AG20443 (cell line): ENCODE measurements at regions not wholly inside any gene's neighbourhood (a gene's known extent, or its start where the extent isn't known, plus 50 kb on each side); places are given as distances from the start of the nearest gene placed in this dataset.

Experiments used
- DNase-seq: peaks from one replicate; pipeline ENCODE4 v3.0.0; 2012; ENCODE audit warnings: low spot score, mixed read lengths

DNA sequence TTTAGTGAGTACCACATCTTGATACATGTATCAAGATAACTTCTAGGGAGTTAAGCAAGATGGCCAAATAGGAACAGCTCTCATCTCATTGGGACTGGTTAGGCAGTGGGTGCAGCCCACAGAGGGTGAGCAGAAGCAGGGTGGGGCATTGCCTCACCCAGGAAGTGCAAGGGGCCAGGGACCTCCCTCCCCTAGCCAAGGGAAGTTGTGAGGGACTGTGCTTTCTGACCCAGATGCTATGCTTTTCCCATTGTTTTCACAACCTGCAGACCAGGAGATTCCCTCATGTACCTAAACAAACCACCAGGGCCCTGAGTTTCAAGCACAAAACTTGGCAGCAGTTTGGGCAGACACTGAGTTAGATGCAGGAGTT, 665.0 kb upstream of the CBLB start:
- DNase-seq, result no peak

DNA sequence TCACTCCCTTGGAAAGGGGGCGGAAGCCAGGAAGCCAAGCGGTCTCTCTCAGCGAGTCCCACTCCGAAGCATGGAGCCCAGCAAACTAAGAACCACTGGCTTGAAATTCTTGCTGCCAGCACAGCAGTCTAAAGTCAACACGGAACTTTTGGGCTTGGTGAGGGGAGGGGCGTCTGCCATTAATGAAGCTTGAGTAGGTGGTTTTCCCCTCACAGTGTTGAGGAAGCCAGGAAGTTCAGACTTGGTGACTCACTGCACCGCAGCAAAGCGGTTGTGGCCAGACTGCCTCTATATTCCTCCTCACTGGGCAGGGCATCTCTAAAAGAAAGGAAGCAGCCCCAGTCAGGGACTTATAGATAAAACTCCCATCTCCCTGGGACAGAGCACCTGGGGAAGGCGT, 665.4 kb upstream of the CBLB start:
- DNase-seq, result no peak

DNA sequence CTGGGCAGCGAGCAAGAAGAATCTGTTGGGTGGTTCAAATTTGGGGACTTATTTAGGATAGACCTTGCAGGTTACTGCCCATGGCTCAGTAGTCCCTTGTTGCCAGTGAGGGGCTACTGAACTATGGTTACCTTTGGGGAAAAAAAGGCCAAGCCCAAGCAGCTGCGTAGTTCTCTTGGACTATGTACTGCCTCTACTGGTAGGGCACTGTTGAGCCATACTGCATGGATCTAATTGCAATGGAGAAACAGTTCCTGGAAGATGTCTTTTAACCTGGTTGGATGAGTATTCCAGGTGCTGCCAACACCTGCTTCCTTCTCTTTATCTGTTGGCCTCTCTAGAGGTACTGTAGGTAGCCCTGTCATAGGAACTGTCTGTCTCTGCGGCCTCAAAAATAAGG, 671.9 kb upstream of the CBLB start:
- no peak for DNase-seq

DNA sequence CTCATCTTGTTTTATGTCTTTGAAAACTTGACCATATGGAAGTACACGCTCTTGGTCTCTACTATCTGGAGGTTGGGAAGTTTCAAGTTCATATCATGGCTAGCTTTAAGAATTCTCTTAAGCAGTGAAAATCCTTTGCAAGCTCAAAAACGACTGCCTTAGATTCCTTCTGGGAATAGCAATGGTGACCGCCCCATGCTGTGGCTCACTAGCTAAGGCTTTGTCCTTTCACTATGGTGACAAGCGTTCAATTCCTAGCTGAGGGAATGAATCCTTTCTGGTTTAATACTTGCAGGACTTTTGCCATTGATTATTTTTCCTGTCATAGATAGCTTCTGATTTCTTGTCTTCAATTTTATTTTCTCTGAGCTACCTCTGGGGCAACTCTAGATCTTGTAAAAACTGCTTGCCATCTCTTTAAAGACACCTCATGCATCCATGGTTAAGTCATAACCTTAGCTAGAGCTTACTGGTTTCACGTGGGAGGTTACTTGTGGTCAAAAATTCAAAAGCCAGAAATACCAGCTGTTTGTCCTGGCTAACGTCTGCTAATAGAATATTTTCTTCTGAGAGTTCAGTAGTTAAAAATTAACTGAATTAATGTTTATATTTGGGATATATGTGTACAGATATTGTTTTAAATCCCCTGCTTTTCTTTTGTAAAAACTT, 673.4 kb upstream of the CBLB start:
- peak; percentile 37 for DNase-seq

DNA sequence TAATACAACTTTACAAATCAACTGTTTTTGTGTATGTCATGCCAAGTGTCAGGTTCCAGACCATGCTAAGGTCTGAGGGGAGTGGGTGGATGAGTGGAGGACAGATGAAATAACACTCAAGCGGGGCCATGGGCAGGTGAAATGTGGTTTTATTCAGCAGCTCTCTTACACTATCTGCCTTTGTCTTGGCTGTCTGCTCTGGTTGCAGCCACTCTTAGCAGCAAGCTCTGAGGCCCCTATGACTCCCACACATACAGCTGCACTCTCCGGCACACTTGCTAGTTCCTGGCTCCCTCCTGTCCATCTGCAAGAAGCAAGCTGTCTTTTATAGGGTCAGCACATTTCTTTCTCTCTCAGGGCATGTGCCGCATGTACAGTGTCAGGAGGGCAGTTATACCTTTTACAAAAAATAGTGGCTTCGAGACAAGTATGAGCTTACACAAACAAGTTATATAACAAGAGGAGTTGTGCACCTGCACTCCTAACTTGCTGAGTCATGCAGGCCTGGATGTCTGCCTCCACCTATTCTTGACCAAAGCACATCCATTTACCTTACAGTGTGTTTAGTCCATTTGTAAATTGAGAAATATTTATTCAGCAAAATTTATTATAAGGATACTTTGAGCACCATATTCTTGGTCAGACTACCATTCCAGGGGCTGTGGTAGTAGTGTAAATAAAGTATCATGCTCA, 683.7 kb upstream of the CBLB start:
- no peak for DNase-seq

DNA sequence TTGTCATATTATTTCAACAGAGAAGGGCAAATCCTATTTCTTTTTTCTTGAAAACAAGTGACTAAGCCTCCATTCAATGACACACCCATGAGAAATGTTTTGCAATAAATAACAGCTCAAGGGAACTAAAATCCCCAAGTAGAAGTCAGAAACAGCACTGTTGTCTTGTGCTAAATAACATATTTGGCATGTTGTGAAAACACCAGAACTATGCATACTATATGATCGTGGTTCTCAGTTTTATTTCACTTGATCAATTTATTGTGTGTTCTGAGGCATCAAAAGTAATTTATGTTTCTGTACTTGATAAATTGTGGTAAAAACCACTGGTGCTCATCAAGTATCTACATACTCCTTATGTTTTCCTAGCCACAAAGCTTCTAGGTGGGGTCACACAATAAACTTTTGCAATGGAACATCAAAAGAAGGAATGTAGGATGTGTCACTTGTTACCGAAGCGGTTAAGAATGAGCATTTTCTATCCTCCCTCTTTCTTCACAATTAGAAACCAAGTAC, 691.7 kb upstream of the CBLB start:
- peak; percentile 59 for DNase-seq

DNA sequence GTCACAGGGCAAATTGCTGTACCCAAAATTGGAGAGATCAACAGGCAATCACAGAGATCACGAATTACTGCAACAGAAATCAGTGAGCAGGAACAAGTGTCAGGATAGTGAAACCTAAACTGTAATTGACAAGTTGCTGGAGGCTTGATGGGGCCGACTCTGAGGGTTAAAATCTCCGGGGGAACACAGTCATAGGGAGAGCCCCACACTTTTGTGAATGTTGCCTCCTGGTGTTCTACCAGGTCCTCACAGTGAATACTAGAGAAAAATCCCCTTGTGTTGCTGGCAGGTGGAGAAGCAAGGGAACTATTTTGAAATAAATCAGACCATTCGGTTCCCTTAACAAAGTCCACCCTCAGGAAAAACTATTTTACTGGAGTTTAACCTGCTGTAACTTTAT, 697.5 kb upstream of the CBLB start:
- DNase-seq, result no peak

DNA sequence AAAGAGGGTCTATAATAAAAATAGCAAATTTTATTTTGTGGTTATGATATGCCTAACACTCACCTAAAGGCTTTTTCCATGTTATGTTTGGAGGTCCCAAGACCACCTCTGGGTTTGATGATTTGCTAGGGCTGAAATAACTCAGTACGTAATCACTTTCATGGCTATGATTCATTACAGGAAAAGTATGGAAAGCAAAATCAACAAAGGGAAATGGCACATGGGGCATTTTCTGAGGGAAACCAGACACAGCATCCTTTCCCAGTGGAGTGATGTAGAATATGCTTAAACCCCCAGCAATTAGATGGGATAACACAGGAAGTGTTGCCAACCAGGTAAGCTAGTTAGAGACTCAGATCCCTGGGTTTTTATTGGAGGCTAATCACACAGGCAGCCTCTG, 701.6 kb upstream of the CBLB start:
- no peak for DNase-seq

DNA sequence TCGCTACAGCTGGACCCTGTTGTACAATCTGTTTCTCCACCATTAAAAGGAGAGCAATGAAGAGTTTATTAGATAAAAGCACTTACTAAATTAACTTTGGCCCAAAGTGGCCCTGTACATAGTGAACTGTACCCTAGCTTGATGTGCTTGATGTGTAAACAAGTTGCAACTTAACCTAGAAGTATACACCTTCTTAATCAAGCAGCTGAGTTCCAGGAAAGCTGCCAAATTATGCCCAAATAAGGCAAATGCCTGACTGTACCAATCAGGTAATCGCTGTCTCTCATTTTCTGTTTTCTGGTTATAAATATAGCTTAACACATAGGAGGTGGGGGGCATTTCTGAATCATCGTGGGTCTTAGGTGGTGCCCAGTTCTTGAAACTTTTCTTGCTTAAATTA, 704.8 kb upstream of the CBLB start:
- DNase-seq, result no peak

DNA sequence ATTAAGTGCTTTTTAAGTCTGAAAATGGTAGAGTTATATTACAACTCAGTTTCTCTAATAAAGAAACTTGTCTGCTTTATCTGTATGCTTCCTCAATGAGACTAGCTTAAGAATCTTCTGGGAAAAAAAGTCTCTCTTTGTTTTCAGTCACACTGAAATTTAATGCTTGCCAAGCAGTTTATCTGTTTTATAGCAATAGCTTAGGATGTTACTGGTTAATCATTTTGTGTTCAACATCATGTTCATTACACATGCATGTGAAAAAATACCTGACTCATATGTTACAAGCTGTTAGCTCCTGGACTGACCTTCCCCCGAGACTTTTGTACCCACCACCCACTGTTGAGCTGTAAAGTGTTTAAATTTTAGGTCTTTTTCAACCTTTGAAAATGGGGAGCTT, 706.2 kb upstream of the CBLB start:
- DNase-seq, result no peak

DNA sequence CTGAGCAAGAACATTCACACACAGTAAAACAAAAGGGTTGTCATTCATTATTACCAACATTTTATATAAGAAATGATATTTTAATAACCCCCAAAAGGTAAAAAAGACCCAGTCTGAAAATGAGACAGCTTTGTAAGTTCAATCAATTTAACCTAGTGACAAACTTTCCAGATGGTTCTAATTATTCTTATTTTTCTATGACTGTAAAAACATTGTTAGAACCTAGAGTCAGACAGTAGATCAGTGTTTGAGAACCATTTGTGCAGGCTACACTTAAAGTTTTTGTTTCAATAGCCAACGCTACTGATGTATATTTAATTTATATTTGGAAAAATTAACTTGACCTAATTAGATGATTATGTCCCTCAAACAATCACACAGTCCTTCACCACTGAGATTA, 708.4 kb upstream of the CBLB start:
- no peak for DNase-seq

DNA sequence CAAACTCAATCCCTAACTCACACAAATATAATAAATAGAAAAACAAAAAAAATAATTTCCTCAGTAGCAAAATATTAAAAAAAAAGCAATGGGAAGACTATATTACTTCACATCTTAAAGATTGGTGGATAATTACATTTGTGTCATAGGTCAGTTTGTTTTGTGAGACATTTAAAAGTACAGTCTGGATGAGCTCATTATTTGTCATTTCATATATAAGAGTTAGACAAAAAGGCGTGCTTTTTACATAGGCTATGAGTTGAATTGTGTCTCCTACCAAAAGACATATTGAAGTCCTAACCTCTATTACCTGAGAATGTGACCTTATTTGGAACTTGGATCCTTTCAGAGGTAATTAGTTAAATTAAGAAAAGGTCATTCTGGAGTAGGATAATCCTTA, 710.1 kb upstream of the CBLB start:
- no peak for DNase-seq

DNA sequence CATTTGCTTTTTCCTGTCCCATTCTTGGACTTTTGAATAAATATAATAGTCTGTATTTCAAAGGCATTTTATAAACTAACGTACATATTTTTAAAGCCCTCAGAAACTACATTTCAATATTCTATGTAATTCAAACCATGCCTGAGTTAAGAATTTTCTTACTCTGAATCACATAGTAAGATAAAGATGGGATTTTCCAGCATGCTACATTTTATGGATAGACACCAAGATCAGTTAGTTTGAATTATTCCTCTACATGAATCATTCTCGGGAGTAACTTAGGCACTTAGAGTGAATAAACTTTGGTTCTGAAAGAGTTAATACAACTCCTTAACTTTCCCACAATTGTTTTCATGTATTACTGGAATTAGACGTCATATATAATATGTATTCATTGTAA, 713.3 kb upstream of the CBLB start:
- DNase-seq, result no peak

DNA sequence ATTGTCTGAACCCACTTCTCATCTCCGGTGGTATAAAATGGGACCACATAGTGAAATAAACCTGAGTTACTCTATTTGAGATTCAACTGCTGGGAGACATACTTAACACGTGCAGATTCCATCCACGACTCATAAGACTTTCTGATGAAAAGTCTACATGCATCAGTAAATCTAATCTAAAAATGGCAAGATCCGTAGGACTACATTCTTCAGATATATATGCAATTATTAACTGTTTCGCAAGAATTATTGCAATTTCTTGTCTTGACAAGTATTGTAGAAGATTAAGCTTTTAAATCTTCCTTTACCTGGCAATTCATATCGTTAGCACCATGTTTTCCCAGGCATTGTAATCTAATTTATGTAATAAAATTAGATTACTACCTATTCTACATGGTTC, 718.7 kb upstream of the CBLB start:
- no peak for DNase-seq

DNA sequence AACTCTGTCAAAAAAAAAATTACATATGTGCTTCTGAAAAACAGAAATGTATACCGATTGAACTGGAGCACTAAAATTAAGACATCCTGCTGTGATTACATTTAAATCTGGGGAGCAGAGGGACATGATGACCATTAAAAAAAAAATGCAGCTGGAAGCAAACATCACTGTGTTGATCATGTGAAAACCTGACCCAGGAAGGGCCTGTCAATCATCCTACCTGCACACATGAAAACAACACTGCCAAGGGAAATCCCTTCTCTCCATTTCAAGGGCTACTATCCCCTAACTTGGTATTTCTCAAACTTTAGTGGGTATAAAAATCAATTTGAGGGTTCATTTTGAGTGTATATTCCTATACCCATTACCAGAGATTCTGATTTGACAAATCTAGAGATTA, 719.9 kb upstream of the CBLB start:
- no peak for DNase-seq

DNA sequence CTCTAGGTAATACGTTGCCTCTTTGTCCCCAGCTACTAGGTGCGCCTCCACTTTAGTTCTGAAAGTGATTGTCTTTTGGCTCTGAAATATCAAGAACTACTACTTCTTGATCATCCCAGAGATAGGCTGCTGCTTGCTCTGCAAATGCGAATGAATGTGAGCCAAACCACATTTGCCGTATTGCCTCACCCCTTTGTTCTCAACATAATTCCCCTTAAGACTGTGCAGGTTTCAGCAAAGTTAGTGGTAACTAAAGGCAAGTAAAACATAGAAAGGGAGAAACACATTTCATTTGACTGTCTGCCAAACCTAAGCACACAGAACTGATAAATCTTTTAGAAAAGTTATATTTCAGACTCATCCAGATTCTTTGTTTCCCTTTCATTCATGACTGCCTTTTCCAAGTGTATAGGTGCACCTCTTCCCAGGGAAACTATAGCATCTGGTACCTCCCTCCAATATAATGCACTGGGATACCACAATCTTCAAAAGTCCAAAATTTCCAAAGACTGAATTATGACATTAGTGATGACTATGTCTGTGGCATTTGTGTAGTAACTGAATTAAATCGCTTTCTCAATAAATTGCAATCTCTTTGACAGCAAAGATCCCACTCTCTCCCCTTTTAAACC, 720.6 kb upstream of the CBLB start:
- no peak for DNase-seq

DNA sequence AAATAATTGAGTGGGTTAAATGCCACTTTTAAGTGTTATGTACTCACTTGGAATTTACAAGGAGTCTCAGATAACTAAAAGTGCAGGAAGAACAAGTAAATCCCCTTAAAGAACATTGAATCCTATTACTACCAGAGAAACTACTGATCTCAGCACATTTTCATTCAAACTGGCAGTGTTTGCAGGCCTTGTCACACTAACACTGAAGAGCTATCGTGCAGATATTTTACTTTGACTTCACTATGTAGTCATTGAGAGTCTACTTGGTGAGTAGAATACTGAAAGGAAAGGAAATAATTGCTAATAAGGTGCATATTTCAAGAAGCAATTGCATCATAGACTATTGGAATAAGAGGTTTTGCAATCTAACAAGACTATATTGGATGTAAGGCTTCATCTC, 721.4 kb upstream of the CBLB start:
- DNase-seq, result peak; percentile 11

DNA sequence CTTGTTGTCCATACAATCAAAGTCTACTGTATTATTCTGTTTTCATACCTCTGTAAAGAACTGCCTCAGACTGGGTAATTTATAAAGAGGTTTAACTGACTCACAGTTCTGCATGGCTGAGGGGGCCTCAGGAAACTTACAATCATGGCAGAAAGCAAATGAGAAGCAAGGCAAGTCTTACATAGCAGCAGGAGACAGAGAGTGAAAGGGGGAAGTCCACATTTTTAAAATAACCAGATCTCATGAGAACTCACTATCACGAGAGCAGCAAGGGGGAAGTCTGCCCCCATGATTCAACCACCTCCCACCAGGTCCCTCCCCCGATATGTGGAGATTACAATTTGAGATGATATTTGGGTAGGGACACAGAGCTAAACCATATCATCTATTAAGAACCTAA, 724.6 kb upstream of the CBLB start:
- no peak for DNase-seq

DNA sequence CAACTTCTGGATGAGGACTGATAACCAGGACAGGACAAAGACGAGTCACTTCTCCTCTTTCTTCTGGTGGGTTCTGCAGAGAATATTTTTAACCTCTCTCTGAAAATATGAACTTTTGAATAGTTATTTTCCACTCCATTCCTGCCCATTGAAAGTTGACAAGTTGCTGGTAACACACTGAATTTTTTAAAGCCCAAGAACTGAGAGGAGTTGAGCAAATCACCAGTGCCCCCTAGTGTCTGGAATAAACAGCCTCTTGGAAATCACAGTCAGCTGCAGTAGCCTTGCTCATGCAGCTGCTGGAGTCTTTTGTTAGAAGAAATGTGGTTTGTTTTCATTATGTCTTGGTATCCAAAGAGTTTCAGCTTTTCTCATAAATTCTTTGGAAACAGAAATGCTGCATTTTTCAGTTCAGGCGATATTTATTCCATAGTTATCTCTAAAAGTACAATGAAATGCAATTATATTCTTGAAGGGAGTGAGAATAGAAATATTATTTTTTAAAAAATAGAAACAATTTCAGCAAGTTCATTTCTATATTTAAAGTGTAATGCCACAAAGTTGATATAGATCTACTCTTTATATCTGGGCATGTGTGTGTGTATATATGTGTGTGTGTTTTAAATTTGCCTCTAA, 741.0 kb upstream of the CBLB start:
- DNase-seq, result peak; percentile 64

DNA sequence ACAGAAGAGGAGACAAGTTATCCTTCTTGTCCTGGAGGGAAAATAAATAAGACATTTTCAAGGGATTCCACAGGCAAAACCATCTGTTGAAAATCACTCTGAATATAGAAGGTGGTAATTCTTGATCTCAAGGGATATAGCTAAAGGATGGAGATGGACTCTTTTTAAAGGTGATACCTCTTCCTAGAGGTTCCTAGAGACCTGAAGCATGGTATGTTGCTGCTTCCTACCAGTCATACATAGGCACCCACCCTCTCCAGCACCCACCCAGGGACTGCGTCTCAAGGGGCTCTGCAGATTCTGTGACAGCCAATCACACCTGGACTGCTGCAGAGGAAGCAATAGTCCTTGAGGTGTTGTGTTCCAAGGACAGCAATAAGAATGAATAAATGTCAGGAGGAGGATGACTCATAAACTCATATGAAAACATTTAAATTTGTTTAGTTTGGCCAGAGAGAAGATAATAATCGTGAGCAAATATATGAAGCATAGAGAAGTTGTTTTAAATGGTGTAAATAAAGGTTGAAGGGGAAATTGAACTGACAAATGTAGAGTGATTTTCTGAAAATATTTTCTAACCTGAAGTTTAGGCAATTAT, 741.6 kb upstream of the CBLB start:
- DNase-seq, result no peak

DNA sequence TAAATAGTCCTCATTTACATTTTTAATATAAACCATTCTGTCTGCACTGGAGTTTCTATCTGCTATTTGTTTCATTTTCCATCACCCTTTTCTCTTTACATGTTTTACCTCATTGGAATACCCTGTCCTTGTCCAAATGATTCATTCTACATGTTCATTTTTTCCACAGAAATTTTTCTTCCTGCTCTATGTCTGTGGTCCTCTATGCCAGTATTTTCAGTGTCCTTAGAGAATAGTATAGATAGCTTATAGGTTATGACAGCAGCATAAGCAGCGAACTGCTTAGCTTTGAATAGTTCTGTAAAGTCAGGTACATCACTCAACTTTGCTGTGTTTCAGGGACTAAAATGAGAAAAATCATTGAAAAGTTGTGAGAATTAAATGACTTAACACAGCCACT, 742.3 kb upstream of the CBLB start:
- DNase-seq, result no peak

DNA sequence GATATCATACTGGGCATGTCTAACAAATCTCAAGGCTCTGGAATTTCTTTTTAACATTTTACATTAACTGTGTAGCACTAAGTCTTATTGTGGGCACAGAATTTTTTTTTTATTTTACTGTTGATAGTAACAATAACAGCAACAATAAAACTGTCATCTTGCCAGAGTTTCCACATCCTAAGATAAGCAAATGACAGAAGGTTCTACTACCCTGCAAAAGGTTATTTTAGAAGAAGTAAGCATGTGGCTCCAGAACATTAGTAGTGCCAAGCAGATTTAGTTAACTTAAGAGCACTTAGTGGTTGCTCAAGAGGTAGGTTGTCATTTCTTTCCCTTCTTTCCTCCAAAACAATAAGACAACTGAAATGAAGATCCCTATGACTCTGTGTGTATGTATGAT, 743.0 kb upstream of the CBLB start:
- no peak for DNase-seq

DNA sequence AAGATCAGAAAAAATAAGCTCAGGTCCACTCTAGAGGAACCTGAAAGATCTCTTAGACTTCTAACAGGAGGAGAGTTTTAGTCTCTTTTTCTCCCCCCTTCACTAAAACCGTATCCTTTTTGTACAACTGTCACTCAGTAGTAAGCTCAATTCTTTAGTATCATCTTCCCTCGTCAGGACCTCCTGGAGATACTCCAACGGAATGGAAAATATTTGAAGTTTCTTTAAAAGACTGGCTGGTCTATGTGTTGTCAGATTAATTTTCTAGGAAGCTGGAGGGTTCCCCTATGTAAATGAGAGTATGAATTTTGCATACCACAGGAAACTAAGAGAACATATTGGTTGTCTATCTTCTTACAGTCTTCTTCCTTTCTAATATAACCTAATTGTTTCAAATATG, 747.7 kb upstream of the CBLB start:
- no peak for DNase-seq
